Erythroblast (primary cell): ENCODE measurements at regions not wholly inside any gene's neighbourhood (a gene's known extent, or its start where the extent isn't known, plus 50 kb on each side); places are given as distances from the start of the nearest gene placed in this dataset.

Experiments used
- GATA1 ChIP-seq: IDR thresholded peaks from 2 replicates; pipeline ENCODE4 v1.6.1; 2011; ENCODE audit warnings: low read depth, mild to moderate bottlenecking, control low read depth, low read length, moderate library complexity
- POLR2A ChIP-seq: IDR thresholded peaks from 2 replicates; pipeline ENCODE4 v1.6.1; 2011; ENCODE audit warnings: mild to moderate bottlenecking, low read length

GRCh38 chr6:30816791-30817739 lies 67.3 kb upstream of the DDR1 start:
- TF ChIP-seq POLR2A (no peak), GATA1 (no peak)
